ENCODE measurements at regions not wholly inside any gene's neighbourhood (a gene's known extent, or its start where the extent isn't known, plus 50 kb on each side); places are given as distances from the start of the nearest gene placed in this dataset.

GRCh38 chr3:170713653-170714052 lies 127.8 kb upstream of the SLC7A14 start:
- no peak for TF ChIP-seq CTCF (tag by site-specific recombination; IDR thresholded peaks at IDR 0.05)
- TF ChIP-seq KLF17 (tag by site-specific recombination; IDR thresholded peaks at IDR 0.05): no peak
- TF ChIP-seq ZFP3 (tag by site-specific recombination; IDR thresholded peaks at IDR 0.05; ENCODE audit: low read depth): no peak
- no peak for TF ChIP-seq ZNF548 (tag by site-specific recombination; IDR thresholded peaks at IDR 0.05)
- TF ChIP-seq RBAK (tag by site-specific recombination; IDR thresholded peaks at IDR 0.05): no peak
- TF ChIP-seq TCF7L2 (IDR thresholded peaks at IDR 0.05; ENCODE audit: borderline replicate concordance, low read depth, low read length): no peak
- no peak for TF ChIP-seq ZNF776 (tag by site-specific recombination; IDR thresholded peaks at IDR 0.05; ENCODE audit: borderline replicate concordance)
- no peak for TF ChIP-seq ZNF214 (tag by site-specific recombination; IDR thresholded peaks at IDR 0.05; ENCODE audit: borderline replicate concordance)
- TF ChIP-seq ZNF184 (tag by site-specific recombination; IDR thresholded peaks at IDR 0.05): no peak

All from HEK293 (cell line).